GM20431 (cell line): ENCODE measurements at regions not wholly inside any gene's neighbourhood (a gene's known extent, or its start where the extent isn't known, plus 50 kb on each side); places are given as distances from the start of the nearest gene placed in this dataset.

Source experiments
- in situ Hi-C: fragments of 300-500 bp; cut with MseI, MboI; formaldehyde crosslinking; loops from one replicate; pipeline ENCODE4 v1.15.0; 2020; ENCODE audit warnings: low sequenced_read_pairs; ENCODE audit not compliant: unreplicated experiment

- in situ Hi-C loops: no loop called here
These were observed 1037.8 kb downstream of the BCL11B start for GRCh38 chr14:98234208-98234607.

DNA sequence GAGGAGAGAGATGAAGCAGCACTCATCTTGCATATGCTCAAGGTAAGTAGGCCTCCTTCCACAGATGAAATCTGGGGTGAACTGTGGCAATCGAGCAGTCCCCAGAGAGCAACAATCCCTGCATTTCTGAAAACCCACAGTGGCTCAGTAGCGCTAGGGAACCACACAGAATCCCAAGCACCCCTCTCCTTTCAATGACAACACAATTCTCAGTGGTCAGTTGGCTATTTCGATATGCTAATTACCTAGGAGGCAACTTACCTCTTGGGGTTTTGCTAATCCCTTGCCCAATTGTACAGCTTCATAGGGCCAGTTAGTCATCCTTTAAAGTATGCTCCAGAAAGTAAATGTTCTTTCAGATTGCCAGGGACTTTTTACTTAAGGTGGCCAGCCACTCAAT lies 1035.7 kb downstream of the BCL11B start:
- in situ Hi-C loops: no loop called here

DNA sequence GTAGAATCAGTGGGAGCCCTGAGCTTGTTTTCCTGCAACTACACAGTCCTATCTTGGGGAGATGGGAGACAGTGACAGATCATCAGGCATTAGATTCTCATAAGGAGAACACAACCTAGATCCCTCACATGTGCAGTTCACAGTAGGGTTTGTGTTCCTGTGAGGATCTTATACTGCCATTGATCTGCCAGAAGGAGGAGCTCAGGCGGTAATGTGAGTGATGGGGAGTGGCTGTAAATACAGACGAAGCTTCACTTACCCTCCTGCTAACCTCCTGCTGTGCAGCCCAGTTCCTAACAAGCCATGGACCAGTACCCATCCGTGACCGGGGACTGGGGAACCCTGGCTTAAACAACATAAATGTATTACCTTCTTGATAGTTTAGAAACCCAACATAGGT lies 1034.1 kb downstream of the BCL11B start:
- in situ Hi-C loops: no loop called here

GRCh38 chr14:98240376-98240775 lies 1031.6 kb downstream of the BCL11B start:
- in situ Hi-C loops: no loop called here

GRCh38 chr14:98242903-98243302 lies 1029.1 kb downstream of the BCL11B start:
- in situ Hi-C loops: no loop called here

GRCh38 chr14:98243332-98243731 lies 1028.7 kb downstream of the BCL11B start:
- in situ Hi-C loops: no loop called here

DNA sequence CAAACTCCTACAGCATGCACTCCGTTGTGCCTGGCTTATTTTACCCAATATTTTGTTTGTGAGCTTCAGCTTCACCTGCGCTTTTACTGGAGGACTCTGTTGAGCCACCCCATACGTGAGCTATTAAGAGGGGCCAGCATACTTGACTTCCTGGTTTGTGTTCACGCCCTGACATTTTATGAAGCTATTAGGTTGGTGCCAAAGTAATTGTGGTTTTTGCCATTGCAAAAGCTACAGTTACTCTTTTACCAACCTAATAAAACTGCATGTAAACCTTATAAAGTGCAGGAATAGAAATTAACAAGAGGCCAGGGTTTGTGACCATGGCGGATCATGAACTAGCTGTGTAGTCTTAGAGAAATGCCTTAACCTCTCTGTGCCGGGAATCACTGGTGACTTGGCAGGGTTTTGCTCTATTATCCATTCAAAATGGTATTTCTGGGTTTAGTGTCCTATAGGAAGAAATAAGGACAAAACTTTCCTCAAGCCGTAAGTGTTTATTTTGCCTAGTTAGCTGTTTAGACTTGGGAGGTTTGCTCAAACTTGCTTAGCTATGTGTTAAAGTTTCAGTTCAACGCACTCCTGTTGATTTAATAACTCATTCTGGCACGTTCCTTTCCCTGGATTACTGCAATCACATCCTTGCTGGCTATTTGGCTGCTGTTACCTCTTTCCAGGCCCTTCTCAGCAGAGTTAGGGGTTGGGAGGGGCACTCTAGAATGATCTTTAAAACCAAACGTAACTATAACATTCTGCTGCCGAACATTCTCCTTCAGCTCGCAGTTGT lies 1027.6 kb downstream of the BCL11B start:
- in situ Hi-C loops: no loop called here

- in situ Hi-C loops: no loop called here
These were observed 1026.9 kb downstream of the BCL11B start for GRCh38 chr14:98244966-98245569.

- in situ Hi-C loops: no loop called here
These were observed 1022.9 kb downstream of the BCL11B start for GRCh38 chr14:98249057-98249456.

- in situ Hi-C loops: no loop called here
These were observed 1022.5 kb downstream of the BCL11B start for GRCh38 chr14:98249476-98249875.

- in situ Hi-C loops: no loop called here
These were observed 1019.2 kb downstream of the BCL11B start for GRCh38 chr14:98252820-98253219.

DNA sequence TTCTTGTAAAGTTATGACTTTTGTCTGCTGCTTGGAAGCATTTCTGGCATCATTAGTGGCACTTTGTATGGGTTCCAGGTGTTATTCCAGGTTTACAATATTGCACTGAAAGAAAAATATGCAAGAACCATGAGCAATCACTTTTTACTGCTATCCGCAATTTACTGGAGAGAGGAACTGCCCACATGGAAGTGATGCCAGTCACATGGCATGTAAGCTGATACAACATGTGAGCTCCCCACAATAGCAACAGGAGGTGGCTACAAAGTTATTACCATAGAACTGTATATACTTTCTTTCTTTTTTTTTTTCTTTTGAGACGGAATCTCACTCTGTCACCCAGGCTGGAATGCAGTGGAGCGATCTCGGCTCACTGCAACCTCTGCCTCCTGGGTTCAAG lies 1012.1 kb downstream of the BCL11B start:
- in situ Hi-C loops: no loop called here

DNA sequence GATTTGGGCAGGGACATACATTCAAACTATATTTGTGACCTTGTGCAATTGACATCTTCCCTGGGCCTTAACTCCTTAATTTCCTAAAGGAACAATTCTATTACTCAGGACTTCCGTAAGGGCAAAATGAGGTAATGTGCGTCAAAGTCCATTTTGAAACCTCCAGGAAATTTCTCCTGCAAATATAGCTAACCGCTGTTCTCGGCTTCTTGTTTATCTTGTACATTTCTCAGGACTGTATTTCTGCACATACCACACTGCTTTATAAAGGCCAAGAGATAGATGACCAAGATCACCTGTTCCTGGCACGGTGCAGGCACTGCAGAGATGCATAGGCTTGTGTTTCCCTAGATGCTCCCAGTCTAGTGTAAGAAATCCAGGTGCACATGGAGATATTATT lies 1009.4 kb downstream of the BCL11B start:
- in situ Hi-C loops: no loop called here

- in situ Hi-C loops: no loop called here
These were observed 1002.5 kb downstream of the BCL11B start for GRCh38 chr14:98269533-98269932.

DNA sequence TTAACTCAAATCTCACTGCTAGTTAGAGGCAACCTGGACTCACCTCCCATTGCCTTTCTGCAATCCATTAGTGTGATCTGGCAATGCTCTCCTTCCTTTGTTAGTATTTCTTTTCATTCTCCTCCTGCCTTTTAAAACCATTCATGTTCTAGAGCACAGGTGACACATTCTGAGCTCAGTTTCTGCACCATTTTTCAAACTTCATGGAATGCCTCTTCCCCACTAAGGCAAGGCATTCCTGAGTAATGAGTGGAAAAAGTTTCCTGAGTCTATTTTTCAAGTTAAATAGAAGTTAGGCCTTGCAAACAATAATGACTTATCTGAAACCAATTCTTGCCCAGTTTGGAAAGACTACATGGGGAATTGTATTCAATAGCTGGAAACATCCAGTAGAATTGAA lies 1001.8 kb downstream of the BCL11B start:
- in situ Hi-C loops: no loop called here

DNA sequence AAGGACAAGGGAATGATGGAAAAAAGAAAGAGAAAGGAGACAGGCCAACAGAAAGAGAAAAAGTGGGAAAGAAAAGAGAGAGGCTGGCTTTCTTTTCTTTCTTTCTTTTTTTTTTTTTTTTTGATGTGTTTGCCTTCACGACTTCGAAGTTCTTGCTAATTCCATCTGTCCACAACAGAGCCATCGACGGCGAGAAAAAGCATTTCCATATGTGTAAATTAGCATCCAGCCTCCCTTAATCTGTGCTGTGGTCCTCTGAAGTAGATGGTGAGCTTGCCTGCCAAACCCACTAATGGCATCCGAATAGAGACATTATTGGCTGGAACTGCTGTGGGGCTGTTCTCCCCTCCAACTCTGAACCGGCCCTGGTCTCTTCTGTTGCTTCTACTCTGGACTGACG lies 997.4 kb downstream of the BCL11B start:
- in situ Hi-C loops: no loop called here

DNA sequence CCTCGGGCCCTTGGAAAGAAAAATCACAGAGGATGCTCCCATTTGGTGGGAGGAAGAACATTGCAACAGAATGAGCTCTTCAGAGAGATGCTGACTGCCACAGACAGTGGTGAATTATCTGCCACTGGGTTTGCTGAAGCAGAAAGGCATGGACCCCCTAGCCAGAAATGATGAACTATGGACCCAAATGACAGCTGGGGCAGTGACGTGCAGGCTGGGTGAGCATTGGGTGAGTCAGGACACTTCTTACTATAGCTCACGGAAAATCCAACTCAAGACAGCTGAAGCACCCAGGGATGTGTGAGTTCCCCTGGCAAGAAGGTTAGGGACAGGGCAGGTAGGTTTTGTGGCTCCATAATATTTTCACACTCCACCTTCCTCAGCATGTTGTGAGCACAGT lies 993.2 kb downstream of the BCL11B start:
- in situ Hi-C loops: no loop called here

- in situ Hi-C loops: no loop called here
These were observed 991.6 kb downstream of the BCL11B start for GRCh38 chr14:98280436-98280835.

DNA sequence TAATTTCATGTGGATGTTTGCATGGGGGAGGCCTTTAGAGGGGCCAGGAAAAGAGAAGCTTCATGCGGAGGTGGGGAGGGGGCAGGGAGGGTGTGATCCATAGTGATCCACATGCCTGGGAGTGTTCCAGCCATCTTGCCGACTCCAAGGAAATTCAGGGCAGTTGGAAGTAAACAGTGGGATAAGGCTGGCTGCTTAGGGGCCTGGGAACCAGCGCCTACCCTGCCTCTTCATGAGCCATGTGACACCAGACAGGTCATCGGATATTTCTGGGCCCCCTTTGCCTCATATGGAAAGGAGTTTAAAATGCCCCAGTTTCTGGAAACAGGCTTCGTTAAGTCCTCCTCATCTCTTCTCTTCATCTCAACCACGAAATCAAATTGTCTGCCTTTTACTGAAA lies 983.2 kb downstream of the BCL11B start:
- in situ Hi-C loops: no loop called here

GRCh38 chr14:98290596-98290995 lies 981.4 kb downstream of the BCL11B start:
- in situ Hi-C loops: no loop called here

DNA sequence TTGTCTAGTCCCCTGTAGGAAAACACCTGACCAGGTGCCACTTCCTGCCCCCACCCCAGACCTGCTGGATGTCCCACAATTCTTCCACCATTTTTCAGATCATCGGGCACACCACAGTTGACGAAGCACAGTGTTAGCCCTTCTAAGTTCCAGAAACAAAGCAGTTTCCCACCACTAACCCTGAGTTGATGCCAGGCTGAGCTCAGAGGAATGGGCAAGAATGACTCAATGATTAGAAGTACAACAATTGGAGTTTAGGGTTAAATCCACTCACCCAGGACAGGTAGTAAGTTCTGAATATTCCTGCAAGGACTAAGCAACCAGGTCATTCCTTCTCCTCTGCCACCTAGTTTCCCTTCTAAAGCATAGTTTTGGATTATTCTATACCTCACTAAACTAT lies 979.8 kb downstream of the BCL11B start:
- in situ Hi-C loops: no loop called here

DNA sequence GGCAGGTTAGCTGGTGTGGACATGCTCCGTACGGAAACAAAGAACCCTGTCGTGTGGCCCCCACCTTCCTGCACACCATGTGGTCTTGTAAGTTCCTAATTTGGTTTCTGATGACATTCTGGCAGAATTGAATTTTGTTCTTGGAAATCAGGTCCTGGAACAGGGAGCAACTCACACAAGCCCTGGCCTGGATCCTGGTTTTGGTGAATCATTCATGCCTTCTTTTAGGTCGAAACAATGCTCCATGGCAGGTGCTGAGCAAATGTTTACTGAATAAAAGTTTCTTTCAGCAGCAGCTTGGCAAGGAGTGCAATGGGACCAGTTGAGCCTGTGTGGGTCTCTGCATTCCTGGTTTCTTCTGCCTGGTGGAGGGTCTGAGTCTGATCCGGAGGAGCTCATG lies 978.4 kb downstream of the BCL11B start:
- in situ Hi-C loops: no loop called here
